DND-41 (cell line): ENCODE measurements at regions not wholly inside any gene's neighbourhood (a gene's known extent, or its start where the extent isn't known, plus 50 kb on each side); places are given as distances from the start of the nearest gene placed in this dataset.

Experiments used
- ATAC-seq: fragments of 200-7000 bp; cut with Tn5 transposase; 3 replicates; pipeline ENCODE4 v1.9.1; 2021; ENCODE audit warnings: low read depth; ENCODE audit not compliant: insufficient read depth
- DNase-seq: peaks from one replicate; pipeline ENCODE4 v3.0.0-alpha.2; 2020
- H2AFZ ChIP-seq: 2 replicates; pipeline ENCODE4 v1.6.0; 2012; ENCODE audit warnings: low read depth, low read length
- H3K27ac ChIP-seq: 2 replicates; pipeline ENCODE4 v1.5.1; 2012; ENCODE audit warnings: low read length, inconsistent platforms
- H3K27me3 ChIP-seq: fragments of 200-600 bp; sonication (generic); 2 replicates; pipeline ENCODE4 v1.6.0; 2012; ENCODE audit warnings: low read length, mild to moderate bottlenecking, inconsistent platforms; ENCODE audit not compliant: insufficient read depth, poor library complexity
- H3K36me3 ChIP-seq: 2 replicates; pipeline ENCODE4 v1.5.1; 2012; ENCODE audit warnings: low read length, inconsistent platforms; ENCODE audit not compliant: insufficient read depth
- H3K4me1 ChIP-seq: 2 replicates; pipeline ENCODE4 v1.5.1; 2012; ENCODE audit warnings: mild to moderate bottlenecking, low read length; ENCODE audit not compliant: insufficient read depth
- H3K4me2 ChIP-seq: 2 replicates; pipeline ENCODE4 v1.6.0; 2012; ENCODE audit warnings: mild to moderate bottlenecking, moderate library complexity, low read length, inconsistent platforms; ENCODE audit not compliant: insufficient read depth
- H3K4me3 ChIP-seq, 2 experiments: fragments of 200-600 bp in 1 of 2; shearing (Covaris generic) in 1 of 2; 2 replicates each; pipeline ENCODE4 v1.5.1; 2012 to 2016; ENCODE audit warnings: inconsistent platforms in 2 of 2, low read length in 2 of 2, mild to moderate bottlenecking in 2 of 2, low read depth in 1 of 2, moderate library complexity in 1 of 2
- H3K79me2 ChIP-seq: 2 replicates; pipeline ENCODE4 v1.6.0; 2012; ENCODE audit warnings: low read length, inconsistent platforms; ENCODE audit not compliant: insufficient read depth
- H3K9ac ChIP-seq: 2 replicates; pipeline ENCODE4 v1.6.0; 2012; ENCODE audit warnings: low read depth, mild to moderate bottlenecking, inconsistent platforms, low read length, moderate library complexity
- H3K9me3 ChIP-seq: 2 replicates; pipeline ENCODE4 v1.5.1; 2012; ENCODE audit warnings: low read length, moderate library complexity, mild to moderate bottlenecking, inconsistent platforms; ENCODE audit not compliant: insufficient read depth, severe bottlenecking
- H4K20me1 ChIP-seq: 2 replicates; pipeline ENCODE4 v1.6.0; 2012; ENCODE audit warnings: low read length; ENCODE audit not compliant: insufficient read depth
- EZH2 ChIP-seq: IDR thresholded peaks from 3 replicates; pipeline ENCODE4 v1.6.1; 2012; ENCODE audit warnings: borderline replicate concordance, low read depth, mild to moderate bottlenecking, moderate library complexity, low read length, inconsistent platforms; ENCODE audit not compliant: severe bottlenecking
- TF ChIP-seq, protein P1 (sequence below): IDR thresholded peaks from 2 replicates; pipeline ENCODE4 v1.5.1; 2012; ENCODE audit warnings: borderline replicate concordance, low read length, moderate library complexity, mild to moderate bottlenecking; ENCODE audit not compliant: poor library complexity, severe bottlenecking; ENCODE audit errors: extremely low read depth

DNA sequence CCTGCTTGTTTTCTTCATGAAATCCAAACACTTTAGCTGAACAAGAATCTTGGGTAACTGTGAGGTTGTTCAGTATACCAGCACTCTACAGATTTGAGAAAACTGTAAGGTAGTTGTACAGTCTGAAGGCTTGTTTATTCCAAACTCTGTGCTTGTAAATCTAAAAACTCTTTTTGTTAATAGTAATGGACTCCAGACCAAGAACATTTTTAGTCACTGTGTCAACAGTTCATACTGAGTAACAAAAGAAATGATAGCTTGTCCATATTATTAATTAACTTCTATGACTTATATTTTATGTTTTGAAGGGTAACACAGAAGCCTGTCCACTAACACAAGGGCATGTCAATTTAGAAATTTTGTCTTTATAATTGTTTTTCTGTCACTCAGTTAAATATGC lies 72.2 kb upstream of the KYNU start:
- no peak for TF ChIP-seq EZH2
- TF ChIP-seq, protein P1, sequence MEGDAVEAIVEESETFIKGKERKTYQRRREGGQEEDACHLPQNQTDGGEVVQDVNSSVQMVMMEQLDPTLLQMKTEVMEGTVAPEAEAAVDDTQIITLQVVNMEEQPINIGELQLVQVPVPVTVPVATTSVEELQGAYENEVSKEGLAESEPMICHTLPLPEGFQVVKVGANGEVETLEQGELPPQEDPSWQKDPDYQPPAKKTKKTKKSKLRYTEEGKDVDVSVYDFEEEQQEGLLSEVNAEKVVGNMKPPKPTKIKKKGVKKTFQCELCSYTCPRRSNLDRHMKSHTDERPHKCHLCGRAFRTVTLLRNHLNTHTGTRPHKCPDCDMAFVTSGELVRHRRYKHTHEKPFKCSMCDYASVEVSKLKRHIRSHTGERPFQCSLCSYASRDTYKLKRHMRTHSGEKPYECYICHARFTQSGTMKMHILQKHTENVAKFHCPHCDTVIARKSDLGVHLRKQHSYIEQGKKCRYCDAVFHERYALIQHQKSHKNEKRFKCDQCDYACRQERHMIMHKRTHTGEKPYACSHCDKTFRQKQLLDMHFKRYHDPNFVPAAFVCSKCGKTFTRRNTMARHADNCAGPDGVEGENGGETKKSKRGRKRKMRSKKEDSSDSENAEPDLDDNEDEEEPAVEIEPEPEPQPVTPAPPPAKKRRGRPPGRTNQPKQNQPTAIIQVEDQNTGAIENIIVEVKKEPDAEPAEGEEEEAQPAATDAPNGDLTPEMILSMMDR, result no peak
- no peaks in the 10 kb centered on the region for H3K36me3 ChIP-seq
- no peak overlapping the region for H3K4me3 ChIP-seq
- H3K79me2 ChIP-seq, result no peaks in the 10 kb centered on the region
- no peaks in the 10 kb centered on the region for H3K4me1 ChIP-seq
- DNase-seq (no peak), ATAC-seq (no peak)
- no peaks in the 10 kb centered on the region for H3K27me3 ChIP-seq
- H2AFZ ChIP-seq, result no peak overlapping the region
- no peaks in the 10 kb centered on the region for H4K20me1 ChIP-seq
- no peak overlapping the region for H3K4me2 ChIP-seq
- no peaks in the 10 kb centered on the region for H3K9me3 ChIP-seq
- no peak overlapping the region for H3K27ac ChIP-seq
- no peak overlapping the region for H3K9ac ChIP-seq

DNA sequence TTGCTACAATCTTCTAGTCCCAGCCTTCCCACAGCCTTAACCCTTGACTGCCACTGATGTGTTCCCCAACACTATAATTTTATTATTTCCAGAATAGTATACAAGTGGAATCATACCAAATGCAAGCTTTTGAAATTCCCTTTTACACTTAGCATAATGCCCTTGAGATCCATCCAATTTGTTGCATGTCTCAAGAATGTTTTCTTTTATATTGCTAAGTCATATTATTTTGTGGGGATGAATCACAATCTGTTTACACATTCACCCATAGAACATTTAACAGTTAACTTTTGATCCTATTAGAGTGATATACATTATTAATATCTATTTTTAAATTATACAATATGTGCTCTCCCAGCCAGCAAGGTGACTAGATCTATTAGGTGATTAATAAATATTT lies 74.3 kb upstream of the KYNU start:
- H3K27ac ChIP-seq, result no peak overlapping the region
- no peaks in the 10 kb centered on the region for H3K79me2 ChIP-seq
- ATAC-seq (no peak), DNase-seq (no peak)
- H3K4me2 ChIP-seq, result no peak overlapping the region
- H3K4me3 ChIP-seq, result no peak overlapping the region
- H3K9me3 ChIP-seq, result no peaks in the 10 kb centered on the region
- no peak overlapping the region for H2AFZ ChIP-seq
- H3K36me3 ChIP-seq, result no peaks in the 10 kb centered on the region
- no peaks in the 10 kb centered on the region for H3K4me1 ChIP-seq
- H3K9ac ChIP-seq, result no peak overlapping the region
- TF ChIP-seq, protein P1, result no peak
- TF ChIP-seq EZH2, result no peak
- H3K27me3 ChIP-seq, result no peaks in the 10 kb centered on the region
- H4K20me1 ChIP-seq, result no peaks in the 10 kb centered on the region

DNA sequence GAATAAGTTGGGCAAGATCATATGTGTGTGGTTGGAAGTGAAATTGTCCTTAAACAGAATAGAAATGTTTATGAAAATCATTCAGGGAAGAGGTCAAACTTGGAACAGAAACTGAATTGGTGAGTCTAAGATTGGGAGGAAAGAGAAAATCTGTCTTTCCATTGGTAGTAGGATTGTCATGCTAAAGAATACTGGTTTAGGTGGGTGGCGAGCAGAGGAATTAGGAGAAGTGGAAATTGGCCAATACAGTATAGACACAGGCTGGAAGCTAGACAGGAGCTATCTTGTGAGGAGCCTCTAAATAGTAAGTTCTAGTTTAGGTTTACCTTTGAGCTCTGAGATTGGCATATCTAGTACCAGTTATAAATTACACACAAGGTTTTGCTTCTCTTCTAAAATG lies 80.9 kb upstream of the KYNU start:
- H3K27ac ChIP-seq, result no peak overlapping the region
- H4K20me1 ChIP-seq, result no peaks in the 10 kb centered on the region
- no peaks in the 10 kb centered on the region for H3K4me1 ChIP-seq
- no peaks in the 10 kb centered on the region for H3K9me3 ChIP-seq
- no peaks in the 10 kb centered on the region for H3K27me3 ChIP-seq
- no peak for ATAC-seq
- no peak overlapping the region for H3K4me3 ChIP-seq
- no peaks in the 10 kb centered on the region for H3K79me2 ChIP-seq
- TF ChIP-seq EZH2, result no peak
- TF ChIP-seq, protein P1, result no peak
- H3K4me2 ChIP-seq, result no peak overlapping the region
- no peak for DNase-seq
- no peak overlapping the region for H3K9ac ChIP-seq
- no peaks in the 10 kb centered on the region for H3K36me3 ChIP-seq
- H2AFZ ChIP-seq, result no peak overlapping the region

DNA sequence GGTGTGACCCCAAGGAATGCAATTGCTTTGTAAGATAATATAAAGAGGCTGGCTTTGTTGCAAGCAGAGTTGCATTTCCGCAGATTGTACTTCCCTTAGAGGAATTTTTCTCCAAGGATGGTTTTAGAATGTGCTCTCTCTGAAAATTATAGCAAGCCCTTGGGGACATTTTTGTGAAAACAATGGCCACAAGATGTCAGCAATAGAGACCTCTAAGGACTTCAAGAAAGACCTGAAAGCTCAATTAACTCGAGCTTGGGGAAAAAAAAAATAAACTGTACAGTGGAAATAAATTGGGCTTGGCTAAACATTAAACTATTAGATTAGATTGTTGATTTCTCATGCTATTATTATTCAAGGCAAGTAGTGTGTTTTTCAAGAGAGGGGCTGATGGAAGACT lies 81.3 kb upstream of the KYNU start:
- Histone ChIP-seq H3K4me2 (no peak overlapping the region), H3K9me3 (no peaks in the 10 kb centered on the region), H2AFZ (no peak overlapping the region), H3K36me3 (no peaks in the 10 kb centered on the region), H3K9ac (no peak overlapping the region), H4K20me1 (no peaks in the 10 kb centered on the region), H3K79me2 (no peaks in the 10 kb centered on the region), H3K4me1 (no peaks in the 10 kb centered on the region), H3K27me3 (no peaks in the 10 kb centered on the region), H3K4me3 (no peak overlapping the region), H3K27ac (no peak overlapping the region)
- DNase-seq (no peak), ATAC-seq (no peak)
- TF ChIP-seq EZH2, result no peak
- TF ChIP-seq, protein P1, result no peak
